Gastrocnemius medialis (tissue), 4 donors: ENCODE measurements at regions not wholly inside any gene's neighbourhood (a gene's known extent, or its start where the extent isn't known, plus 50 kb on each side); places are given as distances from the start of the nearest gene placed in this dataset.

Experiments
- ATAC-seq, 2 donors: fragments of 150-250 bp; one replicate each; pipeline ENCODE4 v1.9.1; 2016
- DNase-seq, 2 donors: peaks; one replicate each; pipeline ENCODE4 v3.0.0-alpha.2; 2019
- H3K27ac ChIP-seq, 4 donors: fragments of 200-600 bp; sonication (generic); 1 replicate in 1 of 4; 2 replicates in 3 of 4; pipeline ENCODE4 v1.5.1; 2016 to 2018; ENCODE audit warnings: mild to moderate bottlenecking in 2 of 4, moderate library complexity in 1 of 4
- H3K27me3 ChIP-seq, 3 donors: fragments of 200-600 bp; sonication (generic) in 2 of 3; 1 replicate in 1 of 3; 2 replicates in 2 of 3; pipeline versions ENCODE4 v1.5.1 to v1.6.0; 2016 to 2019; ENCODE audit warnings: mild to moderate bottlenecking in 1 of 3, moderate library complexity in 1 of 3
- H3K36me3 ChIP-seq, 2 donors: fragments of 200-600 bp; sonication (generic) in 1 of 2; one replicate each; pipeline ENCODE4 v1.5.1; 2017 to 2018
- H3K4me1 ChIP-seq, 2 donors: fragments of 200-600 bp; sonication (generic) in 1 of 2; one replicate each; pipeline ENCODE4 v1.5.1; 2016 to 2017; ENCODE audit warnings: mild to moderate bottlenecking in 2 of 2
- H3K4me3 ChIP-seq, 4 donors: fragments of 200-600 bp; sonication (generic) in 3 of 4; 1 replicate in 1 of 4; 2 replicates in 3 of 4; pipeline ENCODE4 v1.5.1; 2016 to 2019; ENCODE audit warnings: mild to moderate bottlenecking in 2 of 4
- H3K9me3 ChIP-seq, 3 donors: fragments of 200-600 bp; sonication (generic) in 2 of 3; 1 replicate in 1 of 3; 2 replicates in 2 of 3; pipeline ENCODE4 v1.5.1; 2016 to 2019
- POLR2A ChIP-seq, 2 donors: fragments of 450-650 bp; IDR thresholded peaks; one replicate each; pipeline ENCODE4 v1.6.1; 2017; ENCODE audit warnings: antibody characterized with exemption in 2 of 2, mild to moderate bottlenecking in 2 of 2, moderate library complexity in 2 of 2
- in situ Hi-C, 4 donors: fragments of 200-750 bp; cut with MboI; loops; one replicate each; pipeline versions ENCODE4 v1.15.0 to v1.8.0; 2017; ENCODE audit warnings: low sequenced_read_pairs in 4 of 4
- intact Hi-C: fragments of 100-400 bp; cut with DNase I; formaldehyde crosslinking; loops from one replicate; pipeline ENCODE4 v1.15.1; 2023; ENCODE audit warnings: low total_unique reads
- TF ChIP-seq, protein P1 (sequence below), 5 experiments: fragments of 450-650 bp in 3 of 5; fragments of 200-600 bp in 2 of 5; sonication (generic) in 2 of 5; IDR thresholded peaks in 4 of 5; conservative IDR thresholded peaks in 1 of 5; 1 replicate in 4 of 5; 2 replicates in 1 of 5; pipeline ENCODE4 v1.5.1; 2016 to 2019; ENCODE audit warnings: antibody characterized with exemption in 5 of 5, mild to moderate bottlenecking in 3 of 5, moderate library complexity in 3 of 5

DNA sequence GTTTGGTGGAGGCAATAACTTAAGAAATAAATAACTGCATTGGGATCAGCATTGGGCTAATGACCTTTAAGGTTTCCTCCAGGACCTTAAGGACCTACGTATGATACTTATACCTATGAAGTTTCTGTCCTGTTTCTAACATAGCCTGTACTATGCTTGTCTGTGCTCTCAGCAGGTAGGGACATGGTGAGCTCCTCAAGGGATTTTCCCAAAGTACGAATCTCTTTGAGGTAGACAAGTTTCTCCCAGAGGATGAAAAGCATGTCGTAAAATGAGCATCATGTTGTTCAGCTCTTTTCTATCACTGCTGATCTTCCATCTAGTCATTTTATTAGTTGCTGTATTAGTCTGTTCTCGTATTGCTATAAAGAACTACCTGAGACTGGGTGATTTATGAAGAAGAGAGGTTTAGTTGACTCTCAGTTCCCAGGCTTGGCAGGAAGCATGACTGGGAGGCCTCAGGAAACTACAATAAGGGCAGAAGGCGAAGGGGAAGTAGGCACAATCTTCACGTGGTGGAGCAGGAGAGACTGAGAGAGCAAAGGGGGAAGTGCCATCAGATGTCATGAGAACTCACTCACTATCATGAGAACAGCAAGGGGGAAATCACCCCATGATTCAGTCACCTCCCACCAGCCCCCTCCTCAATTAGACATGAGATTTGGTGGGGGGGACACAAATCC, 77.8 kb upstream of the TGM3 start:
- Histone ChIP-seq H3K4me1 (no peaks in the 10 kb centered on the region), H3K27me3 (no peaks in the 10 kb centered on the region), H3K27ac (no peak overlapping the region), H3K36me3 (no peaks in the 10 kb centered on the region), H3K9me3 (no peaks in the 10 kb centered on the region), H3K4me3 (no peak overlapping the region)
- DNase-seq = peak in 1 of 2 donors; percentile 18
- intact Hi-C loops = no loop called here
- ATAC-seq = no peak
- no peak for TF ChIP-seq POLR2A (IDR thresholded peaks at IDR 0.05)
- TF ChIP-seq, protein P1, sequence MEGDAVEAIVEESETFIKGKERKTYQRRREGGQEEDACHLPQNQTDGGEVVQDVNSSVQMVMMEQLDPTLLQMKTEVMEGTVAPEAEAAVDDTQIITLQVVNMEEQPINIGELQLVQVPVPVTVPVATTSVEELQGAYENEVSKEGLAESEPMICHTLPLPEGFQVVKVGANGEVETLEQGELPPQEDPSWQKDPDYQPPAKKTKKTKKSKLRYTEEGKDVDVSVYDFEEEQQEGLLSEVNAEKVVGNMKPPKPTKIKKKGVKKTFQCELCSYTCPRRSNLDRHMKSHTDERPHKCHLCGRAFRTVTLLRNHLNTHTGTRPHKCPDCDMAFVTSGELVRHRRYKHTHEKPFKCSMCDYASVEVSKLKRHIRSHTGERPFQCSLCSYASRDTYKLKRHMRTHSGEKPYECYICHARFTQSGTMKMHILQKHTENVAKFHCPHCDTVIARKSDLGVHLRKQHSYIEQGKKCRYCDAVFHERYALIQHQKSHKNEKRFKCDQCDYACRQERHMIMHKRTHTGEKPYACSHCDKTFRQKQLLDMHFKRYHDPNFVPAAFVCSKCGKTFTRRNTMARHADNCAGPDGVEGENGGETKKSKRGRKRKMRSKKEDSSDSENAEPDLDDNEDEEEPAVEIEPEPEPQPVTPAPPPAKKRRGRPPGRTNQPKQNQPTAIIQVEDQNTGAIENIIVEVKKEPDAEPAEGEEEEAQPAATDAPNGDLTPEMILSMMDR (IDR thresholded peaks at IDR 0.05 in 4 of 5, conservative IDR thresholded peaks at IDR 0.05 in 1 of 5) = no peak
- in situ Hi-C loops = loop anchor here in 1 of 4 donors (25.0 kb wide), 1 partner anchor 219 kb away; no protein-coding TSS in a partner anchor

GRCh38 chr20:2219481-2220006, 76.3 kb upstream of the TGM3 start:
- H3K36me3 ChIP-seq = no peaks in the 10 kb centered on the region
- H3K9me3 ChIP-seq = no peaks in the 10 kb centered on the region
- no peak overlapping the region for H3K27ac ChIP-seq
- H3K27me3 ChIP-seq = no peaks in the 10 kb centered on the region
- in situ Hi-C loops (loop anchor here in 1 of 4 donors (25.0 kb wide), 1 partner anchor 218 kb away; no protein-coding TSS in a partner anchor), intact Hi-C loops (no loop called here)
- TF ChIP-seq POLR2A (IDR thresholded peaks at IDR 0.05) = no peak
- TF ChIP-seq, protein P1 (IDR thresholded peaks at IDR 0.05 in 4 of 5, conservative IDR thresholded peaks at IDR 0.05 in 1 of 5) = no peak
- H3K4me1 ChIP-seq = no peaks in the 10 kb centered on the region
- ATAC-seq (no peak), DNase-seq (no peak)
- H3K4me3 ChIP-seq = no peak overlapping the region

DNA sequence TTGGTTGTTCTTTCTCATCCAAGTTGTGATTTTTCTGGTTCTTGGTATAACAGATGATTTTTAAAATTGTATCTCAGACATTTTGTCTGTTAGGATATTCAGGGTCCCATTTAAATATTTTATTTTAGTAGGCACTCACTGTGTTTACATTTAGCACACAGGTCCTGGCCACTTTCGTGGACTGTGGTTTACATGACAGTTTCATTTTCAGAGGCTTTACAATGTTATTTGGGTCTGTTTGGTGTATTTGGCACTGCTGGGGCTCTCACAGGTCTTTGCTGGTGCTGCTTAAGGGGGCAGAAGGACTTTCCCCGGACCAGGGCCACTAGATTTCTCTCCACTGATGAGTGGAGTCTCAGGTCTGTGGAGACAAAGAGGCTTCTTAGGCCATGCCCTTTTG, 75.5 kb upstream of the TGM3 start:
- ATAC-seq = no peak
- Histone ChIP-seq H3K9me3 (no peaks in the 10 kb centered on the region), H3K36me3 (no peaks in the 10 kb centered on the region), H3K27me3 (no peaks in the 10 kb centered on the region), H3K27ac (no peak overlapping the region), H3K4me1 (no peaks in the 10 kb centered on the region), H3K4me3 (no peak overlapping the region)
- in situ Hi-C loops = loop anchor here in 1 of 4 donors (25.0 kb wide), 1 partner anchor 217 kb away; no protein-coding TSS in a partner anchor
- intact Hi-C loops = no loop called here
- TF ChIP-seq, protein P1 (IDR thresholded peaks at IDR 0.05 in 4 of 5, conservative IDR thresholded peaks at IDR 0.05 in 1 of 5) = no peak
- TF ChIP-seq POLR2A (IDR thresholded peaks at IDR 0.05) = no peak
- DNase-seq = no peak

- Histone ChIP-seq H3K4me1 (no peaks in the 10 kb centered on the region), H3K4me3 (no peak overlapping the region), H3K27ac (no peak overlapping the region), H3K27me3 (no peaks in the 10 kb centered on the region), H3K36me3 (no peaks in the 10 kb centered on the region), H3K9me3 (no peaks in the 10 kb centered on the region)
- intact Hi-C loops = no loop called here
- in situ Hi-C loops = loop anchor here in 1 of 4 donors (25.0 kb wide), 1 partner anchor 215 kb away; no protein-coding TSS in a partner anchor
- DNase-seq (no peak), ATAC-seq (no peak)
- TF ChIP-seq, protein P1 (IDR thresholded peaks at IDR 0.05 in 4 of 5, conservative IDR thresholded peaks at IDR 0.05 in 1 of 5) = no peak
- TF ChIP-seq POLR2A (IDR thresholded peaks at IDR 0.05) = no peak
Measured at GRCh38 chr20:2221921-2222320, 73.9 kb upstream of the TGM3 start.
